ENCODE measurements at regions not wholly inside any gene's neighbourhood (a gene's known extent, or its start where the extent isn't known, plus 50 kb on each side); places are given as distances from the start of the nearest gene placed in this dataset.

DNA sequence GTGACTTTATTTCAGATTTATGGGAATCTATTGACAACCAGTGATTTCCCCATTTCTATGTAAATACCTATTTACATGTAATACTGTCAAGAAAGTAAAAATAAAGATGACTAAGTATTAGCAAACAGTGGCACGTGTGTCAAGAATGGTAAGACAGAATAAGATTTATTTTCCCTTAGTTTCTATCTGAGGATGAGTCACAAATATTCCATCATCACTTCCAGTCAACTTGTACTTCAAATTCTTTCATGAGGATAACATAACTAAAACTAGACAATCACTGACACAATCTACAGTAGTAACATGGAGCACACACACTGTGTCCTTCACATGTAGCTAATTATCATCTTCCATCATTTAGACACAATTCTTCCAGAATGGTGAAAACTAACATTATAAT is 625.3 kb upstream of the PCDH7 start:
- H3K27me3 Mint-ChIP-seq (ENCODE audit: insufficient read depth) = no peaks in the 10 kb centered on the region
- DNase-seq = no peak

DNA sequence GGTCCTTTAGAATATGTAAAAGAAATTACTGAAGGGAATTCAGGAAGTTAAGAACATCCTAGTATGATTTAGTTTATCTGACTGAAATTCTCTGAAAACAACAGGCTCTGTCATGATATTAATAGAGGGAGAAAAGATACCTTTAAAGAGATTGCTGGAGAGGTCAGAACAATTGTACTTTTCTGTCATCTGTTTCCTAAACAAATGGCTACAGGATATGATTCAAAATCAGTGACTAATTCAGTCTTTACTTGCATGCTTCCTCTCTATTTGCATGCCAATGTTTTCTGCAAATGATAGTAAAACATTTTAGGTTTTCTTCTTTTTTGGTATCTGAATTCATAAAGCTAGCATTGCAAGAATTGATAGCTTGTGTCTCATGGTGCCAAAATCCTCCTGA is 616.7 kb upstream of the PCDH7 start:
- H3K27ac Mint-ChIP-seq = no peak overlapping the region
- peaks cover 19% of the 10 kb centered on the region for H3K9me3 Mint-ChIP-seq
- no peaks in the 10 kb centered on the region for H3K36me3 Mint-ChIP-seq (ENCODE audit: low read depth)

More for the DNA sequence above, 625.3 kb upstream of the PCDH7 start:
- Mint-ChIP-seq H3K9me3 (peaks cover 25% of the 10 kb centered on the region), H3K4me1 (no peaks in the 10 kb centered on the region), H3K36me3 (ENCODE audit: low read depth) (no peaks in the 10 kb centered on the region), H3K4me3 (no peak overlapping the region), H3K27ac (no peak overlapping the region)
- H3K36me3 ChIP-seq (ENCODE audit: control insufficient read depth, insufficient read depth, low read length) = no peaks in the 10 kb centered on the region
- 100% methylated on average over 1 of the region's 1 CpG; no CpG with 5 or more reads in 1 of the 2 experiments for WGBS, 2 experiments (ENCODE audit: insufficient coverage in 1 of 2, insufficient read length in 1 of 2)
- H3K9ac ChIP-seq (ENCODE audit: extremely low read depth, low read length, poor library complexity, severe bottlenecking) = no peak overlapping the region
- no peak overlapping the region for H3K27ac ChIP-seq (ENCODE audit: low read depth, low read length)
- peaks cover 10% of the 10 kb centered on the region for H3K9me3 ChIP-seq (ENCODE audit: control insufficient read depth, low read length)
- H3K4me1 ChIP-seq (ENCODE audit: control insufficient read depth, insufficient read depth, low read length) = no peaks in the 10 kb centered on the region
- H3K4me3 ChIP-seq (ENCODE audit: low read length) = no peak overlapping the region
- TF ChIP-seq, protein P1, sequence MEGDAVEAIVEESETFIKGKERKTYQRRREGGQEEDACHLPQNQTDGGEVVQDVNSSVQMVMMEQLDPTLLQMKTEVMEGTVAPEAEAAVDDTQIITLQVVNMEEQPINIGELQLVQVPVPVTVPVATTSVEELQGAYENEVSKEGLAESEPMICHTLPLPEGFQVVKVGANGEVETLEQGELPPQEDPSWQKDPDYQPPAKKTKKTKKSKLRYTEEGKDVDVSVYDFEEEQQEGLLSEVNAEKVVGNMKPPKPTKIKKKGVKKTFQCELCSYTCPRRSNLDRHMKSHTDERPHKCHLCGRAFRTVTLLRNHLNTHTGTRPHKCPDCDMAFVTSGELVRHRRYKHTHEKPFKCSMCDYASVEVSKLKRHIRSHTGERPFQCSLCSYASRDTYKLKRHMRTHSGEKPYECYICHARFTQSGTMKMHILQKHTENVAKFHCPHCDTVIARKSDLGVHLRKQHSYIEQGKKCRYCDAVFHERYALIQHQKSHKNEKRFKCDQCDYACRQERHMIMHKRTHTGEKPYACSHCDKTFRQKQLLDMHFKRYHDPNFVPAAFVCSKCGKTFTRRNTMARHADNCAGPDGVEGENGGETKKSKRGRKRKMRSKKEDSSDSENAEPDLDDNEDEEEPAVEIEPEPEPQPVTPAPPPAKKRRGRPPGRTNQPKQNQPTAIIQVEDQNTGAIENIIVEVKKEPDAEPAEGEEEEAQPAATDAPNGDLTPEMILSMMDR (conservative IDR thresholded peaks at IDR 0.05) = no peak
- H3K27me3 ChIP-seq (ENCODE audit: control insufficient read depth, insufficient read depth, low read length, poor library complexity, severe bottlenecking) = no peaks in the 10 kb centered on the region

DNA sequence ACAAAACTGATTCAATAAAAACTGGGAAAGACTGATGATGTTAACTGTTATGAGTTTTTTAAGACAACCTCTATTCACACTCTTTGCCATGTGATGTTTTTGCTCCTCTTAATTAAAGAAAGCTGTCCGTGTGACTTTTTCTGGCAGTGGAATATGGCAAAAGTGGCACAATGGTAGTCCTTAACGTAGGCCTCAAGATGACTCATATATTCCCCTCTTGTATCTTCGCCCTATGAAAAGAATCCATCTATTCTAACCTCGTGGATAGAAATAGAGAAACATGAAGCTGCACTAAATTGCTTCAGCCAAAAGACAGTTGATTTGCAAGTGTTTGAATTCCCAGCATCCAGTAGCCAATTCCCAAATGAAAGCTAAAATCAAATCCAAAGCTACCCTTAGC is 603.8 kb upstream of the PCDH7 start:
- peaks cover 1% of the 10 kb centered on the region for H3K4me1 Mint-ChIP-seq
- H3K4me3 ChIP-seq (ENCODE audit: low read length) = no peak overlapping the region
- H3K4me3 Mint-ChIP-seq = no peak overlapping the region
- TF ChIP-seq, protein P1 (conservative IDR thresholded peaks at IDR 0.05) = no peak
- H3K36me3 ChIP-seq (ENCODE audit: control insufficient read depth, insufficient read depth, low read length) = no peaks in the 10 kb centered on the region
- peaks cover 5% of the 10 kb centered on the region for H3K36me3 Mint-ChIP-seq (ENCODE audit: low read depth)
- peaks cover 23% of the 10 kb centered on the region for H3K9me3 ChIP-seq (ENCODE audit: control insufficient read depth, low read length)
- H3K9me3 Mint-ChIP-seq = peaks cover 17% of the 10 kb centered on the region
- H3K27ac Mint-ChIP-seq = no peak overlapping the region
- no peaks in the 10 kb centered on the region for H3K27me3 Mint-ChIP-seq (ENCODE audit: insufficient read depth)
- H3K27me3 ChIP-seq (ENCODE audit: control insufficient read depth, insufficient read depth, low read length, poor library complexity, severe bottlenecking) = no peaks in the 10 kb centered on the region
- DNase-seq = no peak
- no peak overlapping the region for H3K9ac ChIP-seq (ENCODE audit: extremely low read depth, low read length, poor library complexity, severe bottlenecking)
- no peaks in the 10 kb centered on the region for H3K4me1 ChIP-seq (ENCODE audit: control insufficient read depth, insufficient read depth, low read length)
- 85 to 92% methylated on average over 2 to 4 of the region's 4 CpGs for WGBS, 2 experiments (ENCODE audit: insufficient coverage in 1 of 2, insufficient read length in 1 of 2)
- no peak overlapping the region for H3K27ac ChIP-seq (ENCODE audit: low read depth, low read length)

More for the DNA sequence above, 616.7 kb upstream of the PCDH7 start:
- Histone ChIP-seq H3K27ac (ENCODE audit: low read depth, low read length) (no peak overlapping the region), H3K4me1 (ENCODE audit: control insufficient read depth, insufficient read depth, low read length) (no peaks in the 10 kb centered on the region), H3K4me3 (ENCODE audit: low read length) (no peak overlapping the region), H3K27me3 (ENCODE audit: control insufficient read depth, insufficient read depth, low read length, poor library complexity, severe bottlenecking) (no peaks in the 10 kb centered on the region), H3K9me3 (ENCODE audit: control insufficient read depth, low read length) (peaks cover 10% of the 10 kb centered on the region), H3K36me3 (ENCODE audit: control insufficient read depth, insufficient read depth, low read length) (no peaks in the 10 kb centered on the region), H3K9ac (ENCODE audit: extremely low read depth, low read length, poor library complexity, severe bottlenecking) (no peak overlapping the region)
- TF ChIP-seq, protein P1 (conservative IDR thresholded peaks at IDR 0.05) = no peak
- no peak for DNase-seq
- no peaks in the 10 kb centered on the region for H3K27me3 Mint-ChIP-seq (ENCODE audit: insufficient read depth)
- H3K4me1 Mint-ChIP-seq = no peaks in the 10 kb centered on the region
- no peak overlapping the region for H3K4me3 Mint-ChIP-seq
